ENCODE measurements at regions not wholly inside any gene's neighbourhood (a gene's known extent, or its start where the extent isn't known, plus 50 kb on each side); places are given as distances from the start of the nearest gene placed in this dataset.

- TF ChIP-seq MEF2A (IDR thresholded peaks at IDR 0.05; ENCODE audit: control insufficient read depth, low read depth, low read length): no peak
- TF ChIP-seq ZNF740 (CRISPR knock-in tag; IDR thresholded peaks at IDR 0.05): no peak
- no peak for TF ChIP-seq ZNF740 (tag; IDR thresholded peaks at IDR 0.05)
- TF ChIP-seq MAFF (IDR thresholded peaks at IDR 0.05; ENCODE audit: low read length): no peak
- no peak for TF ChIP-seq DMBX1 (CRISPR knock-in tag; IDR thresholded peaks at IDR 0.05; ENCODE audit: borderline replicate concordance)
- no peak for TF ChIP-seq ZNF717 (CRISPR knock-in tag; IDR thresholded peaks at IDR 0.05)
- TF ChIP-seq ETV1 (tag; conservative IDR thresholded peaks at IDR 0.05; ENCODE audit: low read depth): no peak
- TF ChIP-seq NR2C1 (IDR thresholded peaks at IDR 0.05): no peak
- no peak for TF ChIP-seq NR2C1 (tag; IDR thresholded peaks at IDR 0.05)
- TF ChIP-seq ZNF707 (CRISPR knock-in tag; conservative IDR thresholded peaks at IDR 0.05): no peak
- no peak for TF ChIP-seq CBX2 (IDR thresholded peaks at IDR 0.05; ENCODE audit: insufficient read depth, low read length, poor library complexity, severe bottlenecking)
- TF ChIP-seq HINFP (tag; conservative IDR thresholded peaks at IDR 0.05; ENCODE audit: low read depth): no peak
- TF ChIP-seq LCOR (CRISPR knock-in tag; IDR thresholded peaks at IDR 0.05): no peak
- no peak for DNase-seq (ENCODE audit: extremely low read depth in 1 of 4, low spot score in 3 of 4)
- no peaks in the 10 kb centered on the region; a peak in 1 of 5 replicates for H3K4me1 ChIP-seq (replicated peaks in 1 of 2; ENCODE audit: control insufficient read depth in 2 of 2, insufficient read depth in 2 of 2, low read length in 2 of 2)
- no peak overlapping the region for H3K4me3 ChIP-seq
- H3K27me3 ChIP-seq (ENCODE audit: control insufficient read depth in 2 of 2, insufficient read depth in 2 of 2, low read length in 2 of 2): no peaks in the 10 kb centered on the region
- ATAC-seq: no peak
- FAIRE-seq: no peak
- H3K36me3 ChIP-seq (ENCODE audit: control insufficient read depth, insufficient read depth, low read length): no peaks in the 10 kb centered on the region
- in situ Hi-C loops (cut with MboI): no loop called here
- no peaks in the 10 kb centered on the region for H4K20me1 ChIP-seq (replicated peaks; ENCODE audit: control insufficient read depth, insufficient read depth, low read length)
- no peak overlapping the region for H3K4me2 ChIP-seq (ENCODE audit: insufficient read depth, low read length)
- ChIA-PET CTCF (ENCODE audit: low intra/inter-chr PET ratio) (no interaction called here), POLR2A (no interaction called here)
- H3K79me2 ChIP-seq (ENCODE audit: control insufficient read depth, insufficient read depth, low read length): no peaks in the 10 kb centered on the region
- H3K9me1 ChIP-seq (ENCODE audit: control insufficient read depth, insufficient read depth, low read length): no peaks in the 10 kb centered on the region
- no TSS peak for BruUV-seq (replicated peaks)
- 16% methylated on average over 2 of the region's 2 CpGs for WGBS (ENCODE audit: insufficient coverage, low coverage, missing lambda C conversion rate)
- intact Hi-C loops (cut with micrococcal nuclease): no loop called here
- no peaks in the 10 kb centered on the region; the same call in 1 of the 2 replicates for H3K9me3 ChIP-seq (replicated peaks; ENCODE audit: control insufficient read depth, insufficient read depth, low read depth, low read length)
- H2AFZ ChIP-seq (ENCODE audit: low read depth, low read length): no peak overlapping the region
- H3K27ac ChIP-seq (ENCODE audit: extremely low read depth, low read depth, low read length): no peak overlapping the region
- H3K9ac ChIP-seq (ENCODE audit: insufficient read depth in 1 of 2, low read depth in 2 of 2, low read length in 2 of 2): no peak overlapping the region
These were observed 112.5 kb upstream of the KCNJ16 start for GRCh38 chr17:69962436-69962995.

Measured in K562 (cell line).